IMR-90 (cell line): ENCODE measurements at regions not wholly inside any gene's neighbourhood (a gene's known extent, or its start where the extent isn't known, plus 50 kb on each side); places are given as distances from the start of the nearest gene placed in this dataset.

Source experiments
- ATAC-seq: fragments of 200-7000 bp; cut with Tn5 transposase; 2 replicates; pipeline ENCODE4 v1.9.1; 2020; ENCODE audit warnings: low read depth, mild to moderate bottlenecking, moderate library complexity
- BruUV-seq: library from RNA; stranded (reverse); fragments of 400-500 nt; replicated peaks from 2 replicates; lab custom pipeline; 2021; lab: Mats Ljungman, UMichigan
- CTCF ChIA-PET: fragments of 300-600 bp; formaldehyde crosslinking; extraction: SDS; loops from one replicate; lab custom pipeline; 2021; ENCODE audit warnings: antibody characterized with exemption; lab: Yijun Ruan, JAX
- POLR2A ChIA-PET: fragments of 300-600 bp; sonication (Branson Sonifier 250); formaldehyde crosslinking; loops from one replicate; lab custom pipeline; 2022; ENCODE audit warnings: antibody characterized with exemption; ENCODE audit not compliant: unreplicated experiment; lab: Charles Lee
- DNase-seq: peaks from one replicate; pipeline ENCODE4 v3.0.0; 2013
- H2AFZ ChIP-seq: replicated peaks from 2 replicates; pipeline ENCODE3; 2013; ENCODE audit warnings: low read length, mild to moderate bottlenecking; ENCODE audit not compliant: poor library complexity
- H2AK5ac ChIP-seq: 2 replicates; pipeline ENCODE4 v1.6.1; 2013; ENCODE audit warnings: low read depth, low read length, inconsistent platforms
- H2AK9ac ChIP-seq: replicated peaks from 2 replicates; pipeline ENCODE3; 2013; ENCODE audit warnings: mild to moderate bottlenecking, low read depth, low read length, moderate library complexity; ENCODE audit not compliant: poor library complexity
- H2BK120ac ChIP-seq: 2 replicates; pipeline ENCODE4 v1.6.1; 2013; ENCODE audit warnings: low read depth, low read length, inconsistent platforms
- H2BK15ac ChIP-seq: 3 replicates; pipeline ENCODE4 v1.6.1; 2013; ENCODE audit warnings: low read depth, low read length, inconsistent platforms
- H2BK20ac ChIP-seq: 2 replicates; pipeline ENCODE4 v1.6.1; 2013; ENCODE audit warnings: low read depth, mild to moderate bottlenecking, inconsistent platforms, low read length, moderate library complexity
- H2BK5ac ChIP-seq: 2 replicates; pipeline ENCODE4 v1.6.1; 2013; ENCODE audit warnings: mild to moderate bottlenecking, low read depth, low read length, inconsistent platforms; ENCODE audit not compliant: poor library complexity, severe bottlenecking
- H3K14ac ChIP-seq: replicated peaks from 2 replicates; pipeline ENCODE4 v1.6.1; 2013; ENCODE audit warnings: low read depth, low read length, inconsistent platforms
- H3K18ac ChIP-seq: 2 replicates; pipeline ENCODE4 v1.6.1; 2013; ENCODE audit warnings: low read depth, low read length, control low read depth
- H3K23ac ChIP-seq: 2 replicates; pipeline ENCODE4 v1.6.1; 2013; ENCODE audit warnings: low read depth, low read length, inconsistent platforms
- H3K27ac ChIP-seq: 2 replicates; pipeline ENCODE4 v1.5.1; 2013; ENCODE audit warnings: mild to moderate bottlenecking, control low read depth, low read length; ENCODE audit not compliant: insufficient read depth
- H3K27me3 ChIP-seq: 2 replicates; pipeline ENCODE4 v1.6.1; 2013; ENCODE audit warnings: low read length; ENCODE audit not compliant: control insufficient read depth, insufficient read depth
- H3K36me3 ChIP-seq: 2 replicates; pipeline ENCODE4 v1.6.1; 2013; ENCODE audit warnings: low read length, mixed read lengths; ENCODE audit not compliant: control insufficient read depth, insufficient read depth
- H3K4ac ChIP-seq: 2 replicates; pipeline ENCODE4 v1.6.1; 2013; ENCODE audit warnings: low read depth, low read length, inconsistent platforms
- H3K4me1 ChIP-seq: 2 replicates; pipeline ENCODE4 v1.6.1; 2013; ENCODE audit warnings: low read length, mixed read lengths; ENCODE audit not compliant: control insufficient read depth, insufficient read depth
- H3K4me2 ChIP-seq: 2 replicates; pipeline ENCODE4 v1.6.1; 2013; ENCODE audit warnings: low read depth, mild to moderate bottlenecking, control low read depth, low read length, moderate library complexity
- H3K4me3 ChIP-seq: 2 replicates; pipeline ENCODE4 v1.5.1; 2013; ENCODE audit warnings: low read depth, mild to moderate bottlenecking, control low read depth, low read length, moderate library complexity; ENCODE audit not compliant: insufficient read depth
- H3K56ac ChIP-seq: 2 replicates; pipeline ENCODE4 v1.6.1; 2013; ENCODE audit warnings: low read length, inconsistent platforms; ENCODE audit not compliant: insufficient read depth; ENCODE audit errors: extremely low read depth
- H3K79me1 ChIP-seq, 2 experiments: 2 replicates each; pipeline ENCODE4 v1.6.1; 2013; ENCODE audit warnings: low read length in 2 of 2, inconsistent platforms in 1 of 2, low read depth in 1 of 2
- H3K9ac ChIP-seq: 2 replicates; pipeline ENCODE4 v1.6.1; 2013; ENCODE audit warnings: low read depth, low read length, control low read depth
- H3K9me1 ChIP-seq: 2 replicates; pipeline ENCODE4 v1.6.1; 2013; ENCODE audit warnings: low read length, inconsistent platforms; ENCODE audit not compliant: insufficient read depth
- H3K9me3 ChIP-seq: 2 replicates; pipeline ENCODE4 v1.6.1; 2013; ENCODE audit warnings: low read length; ENCODE audit not compliant: control insufficient read depth, insufficient read depth
- H4K20me1 ChIP-seq: 2 replicates; pipeline ENCODE4 v1.6.1; 2013; ENCODE audit warnings: low read length, inconsistent platforms; ENCODE audit not compliant: insufficient read depth
- H4K5ac ChIP-seq: 2 replicates; pipeline ENCODE4 v1.6.1; 2013; ENCODE audit warnings: mild to moderate bottlenecking, low read depth, low read length, control low read depth
- H4K8ac ChIP-seq, 2 experiments: 2 replicates each; pipeline ENCODE4 v1.6.1; 2013; ENCODE audit warnings: low read depth in 2 of 2, low read length in 2 of 2, control low read depth in 1 of 2, inconsistent platforms in 1 of 2
- H4K91ac ChIP-seq: 2 replicates; pipeline ENCODE4 v1.6.1; 2013; ENCODE audit warnings: low read depth, low read length, inconsistent platforms; ENCODE audit not compliant: insufficient read depth
- CHD1 ChIP-seq: IDR thresholded peaks from 2 replicates; pipeline ENCODE4 v1.6.1; 2012; ENCODE audit warnings: low read depth, low read length, improper control_type of control experiment
- MAZ ChIP-seq: IDR thresholded peaks from 2 replicates; pipeline ENCODE4 v1.6.1; 2012; ENCODE audit warnings: low read depth, mild to moderate bottlenecking, low read length, improper control_type of control experiment, moderate library complexity, borderline replicate concordance
- POLR2A ChIP-seq: IDR thresholded peaks from 2 replicates; pipeline ENCODE4 v1.6.1; 2012; ENCODE audit warnings: mild to moderate bottlenecking, low read depth, low read length
- RCOR1 ChIP-seq: IDR thresholded peaks from 2 replicates; pipeline ENCODE4 v1.6.1; 2012; ENCODE audit warnings: mild to moderate bottlenecking, low read length, improper control_type of control experiment; ENCODE audit not compliant: insufficient replicate concordance
- RFX5 ChIP-seq: IDR thresholded peaks from 2 replicates; pipeline ENCODE4 v1.8.0; 2012; ENCODE audit warnings: low read depth, mild to moderate bottlenecking, low read length, moderate library complexity
- WGBS, 2 experiments: methylation state at CpG; one replicate each; pipeline versions ENCODE4 v1.1.5 to v1.1.7; 2013; ENCODE audit warnings: missing lambda C conversion rate in 2 of 2; ENCODE audit not compliant: insufficient read length in 1 of 2; ENCODE audit errors: extremely low coverage in 2 of 2; 5-methylcytosine and 5-hydroxymethylcytosine counted together
- dilution Hi-C: fragments of 300-500 bp; cut with HindIII; formaldehyde crosslinking; loops from one replicate; pipeline ENCODE4 v1.14.3; 2018; ENCODE audit warnings: low sequenced_read_pairs; ENCODE audit not compliant: unreplicated experiment
- in situ Hi-C: fragments of 300-500 bp; cut with MboI; formaldehyde crosslinking; loops from 3 replicates; pipeline ENCODE4 v1.14.3; 2019; ENCODE audit warnings: low sequenced_read_pairs, inconsistent platforms, mixed read lengths
- intact Hi-C: fragments of 100-400 bp; cut with micrococcal nuclease; formaldehyde crosslinking; loops from 2 replicates; pipeline ENCODE4 v1.10.0; 2022
- TF ChIP-seq, protein P1 (sequence below): fragments of 150-350 bp; IDR thresholded peaks from 2 replicates; pipeline ENCODE4 v1.6.1; 2016; ENCODE audit warnings: low read depth, mild to moderate bottlenecking, low read length, moderate library complexity, borderline replicate concordance
- TF ChIP-seq, protein P2 (sequence below): conservative IDR thresholded peaks from 2 replicates; pipeline ENCODE4 v1.5.1; 2012; ENCODE audit warnings: mild to moderate bottlenecking, low read depth, low read length, improper control_type of control experiment

DNA sequence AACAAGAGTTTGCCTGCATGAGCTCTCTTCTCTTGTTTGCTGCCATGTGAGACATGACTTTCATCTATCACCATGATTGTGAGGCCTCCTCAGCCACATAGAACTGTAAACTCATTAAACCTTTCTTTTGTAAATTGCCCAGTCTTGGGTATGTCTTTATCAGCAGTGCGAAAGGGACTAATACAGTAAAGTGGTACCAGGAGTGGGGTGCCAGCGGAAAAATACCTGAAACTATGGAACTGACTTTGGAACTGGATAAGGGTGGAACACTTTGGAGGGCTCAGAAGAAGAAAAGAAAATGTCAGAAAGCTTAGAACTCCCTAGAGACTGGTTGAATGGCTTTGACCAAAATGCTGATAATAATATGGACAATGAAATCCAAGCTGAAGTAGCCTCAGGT lies 260.9 kb downstream of the DSC3 start:
- H3K36me3 ChIP-seq, result no peaks in the 10 kb centered on the region
- no peak overlapping the region for H2BK15ac ChIP-seq
- H3K4ac ChIP-seq, result no peak overlapping the region
- H3K9me3 ChIP-seq, result peaks cover 5% of the 10 kb centered on the region
- intact Hi-C loops (no loop called here), dilution Hi-C loops (no loop called here), in situ Hi-C loops (no loop called here)
- no TSS peak for BruUV-seq
- no peaks in the 10 kb centered on the region for H3K79me1 ChIP-seq
- no peak overlapping the region for H4K8ac ChIP-seq
- H4K20me1 ChIP-seq, result no peaks in the 10 kb centered on the region
- no peak for TF ChIP-seq MAZ
- TF ChIP-seq, protein P1, sequence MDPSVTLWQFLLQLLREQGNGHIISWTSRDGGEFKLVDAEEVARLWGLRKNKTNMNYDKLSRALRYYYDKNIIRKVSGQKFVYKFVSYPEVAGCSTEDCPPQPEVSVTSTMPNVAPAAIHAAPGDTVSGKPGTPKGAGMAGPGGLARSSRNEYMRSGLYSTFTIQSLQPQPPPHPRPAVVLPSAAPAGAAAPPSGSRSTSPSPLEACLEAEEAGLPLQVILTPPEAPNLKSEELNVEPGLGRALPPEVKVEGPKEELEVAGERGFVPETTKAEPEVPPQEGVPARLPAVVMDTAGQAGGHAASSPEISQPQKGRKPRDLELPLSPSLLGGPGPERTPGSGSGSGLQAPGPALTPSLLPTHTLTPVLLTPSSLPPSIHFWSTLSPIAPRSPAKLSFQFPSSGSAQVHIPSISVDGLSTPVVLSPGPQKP, result no peak
- TF ChIP-seq, protein P2, sequence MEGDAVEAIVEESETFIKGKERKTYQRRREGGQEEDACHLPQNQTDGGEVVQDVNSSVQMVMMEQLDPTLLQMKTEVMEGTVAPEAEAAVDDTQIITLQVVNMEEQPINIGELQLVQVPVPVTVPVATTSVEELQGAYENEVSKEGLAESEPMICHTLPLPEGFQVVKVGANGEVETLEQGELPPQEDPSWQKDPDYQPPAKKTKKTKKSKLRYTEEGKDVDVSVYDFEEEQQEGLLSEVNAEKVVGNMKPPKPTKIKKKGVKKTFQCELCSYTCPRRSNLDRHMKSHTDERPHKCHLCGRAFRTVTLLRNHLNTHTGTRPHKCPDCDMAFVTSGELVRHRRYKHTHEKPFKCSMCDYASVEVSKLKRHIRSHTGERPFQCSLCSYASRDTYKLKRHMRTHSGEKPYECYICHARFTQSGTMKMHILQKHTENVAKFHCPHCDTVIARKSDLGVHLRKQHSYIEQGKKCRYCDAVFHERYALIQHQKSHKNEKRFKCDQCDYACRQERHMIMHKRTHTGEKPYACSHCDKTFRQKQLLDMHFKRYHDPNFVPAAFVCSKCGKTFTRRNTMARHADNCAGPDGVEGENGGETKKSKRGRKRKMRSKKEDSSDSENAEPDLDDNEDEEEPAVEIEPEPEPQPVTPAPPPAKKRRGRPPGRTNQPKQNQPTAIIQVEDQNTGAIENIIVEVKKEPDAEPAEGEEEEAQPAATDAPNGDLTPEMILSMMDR, result no peak
- TF ChIP-seq POLR2A, result no peak
- no peak for TF ChIP-seq RFX5
- no peak for TF ChIP-seq CHD1
- no peak for TF ChIP-seq RCOR1
- no peak for DNase-seq
- no peak overlapping the region for H4K5ac ChIP-seq
- H3K4me2 ChIP-seq, result no peak overlapping the region
- no peak overlapping the region for H3K23ac ChIP-seq
- no peak overlapping the region for H2AK9ac ChIP-seq
- no peak overlapping the region for H2BK20ac ChIP-seq
- no peak overlapping the region for H2AFZ ChIP-seq
- H3K9me1 ChIP-seq, result no peaks in the 10 kb centered on the region
- no peak overlapping the region for H3K4me3 ChIP-seq
- no peak overlapping the region for H3K27ac ChIP-seq
- POLR2A ChIA-PET, result no interaction called here
- H2BK120ac ChIP-seq, result no peak overlapping the region
- H2AK5ac ChIP-seq, result no peak overlapping the region
- no peak overlapping the region for H3K18ac ChIP-seq
- no peak for ATAC-seq
- no peaks in the 10 kb centered on the region for H3K4me1 ChIP-seq
- H2BK5ac ChIP-seq, result no peak overlapping the region
- CTCF ChIA-PET, result no interaction called here
- no peak overlapping the region for H3K56ac ChIP-seq
- WGBS, 2 experiments, result 60% methylated on average over 2 of the region's 2 CpGs; no CpG with 5 or more reads in 1 of the 2 experiments
- H3K14ac ChIP-seq, result no peak overlapping the region
- H4K91ac ChIP-seq, result no peak overlapping the region
- no peak overlapping the region for H3K9ac ChIP-seq
- H3K27me3 ChIP-seq, result no peaks in the 10 kb centered on the region
